OCI-LY7 (cell line): ENCODE measurements at regions not wholly inside any gene's neighbourhood (a gene's known extent, or its start where the extent isn't known, plus 50 kb on each side); places are given as distances from the start of the nearest gene placed in this dataset.

Experiments used
- CTCF ChIP-seq: fragments of 200-600 bp; sonication (generic); conservative IDR thresholded peaks from 2 replicates; pipeline ENCODE4 v1.5.1; 2014; ENCODE audit warnings: mild to moderate bottlenecking, antibody characterized with exemption, low read length, moderate library complexity, mixed read lengths
- EZH2phosphoT487 ChIP-seq: fragments of 200-600 bp; sonication (generic); IDR thresholded peaks from 2 replicates; pipeline ENCODE4 v1.6.1; 2018; ENCODE audit warnings: low read depth, borderline replicate concordance, mild to moderate bottlenecking, mixed run types, antibody characterized with exemption, low read length, moderate library complexity, mixed read lengths

- TF ChIP-seq CTCF (no peak), EZH2phosphoT487 (no peak)
Observed at GRCh38 chr18:4808891-4809290, 353.8 kb upstream of the DLGAP1 start.
